M059J (cell line): ENCODE measurements at regions not wholly inside any gene's neighbourhood (a gene's known extent, or its start where the extent isn't known, plus 50 kb on each side); places are given as distances from the start of the nearest gene placed in this dataset.

Experiments used
- DNase-seq: peaks from one replicate; pipeline ENCODE4 v3.0.0-alpha.2; 2012; ENCODE audit warnings: low read depth

DNA sequence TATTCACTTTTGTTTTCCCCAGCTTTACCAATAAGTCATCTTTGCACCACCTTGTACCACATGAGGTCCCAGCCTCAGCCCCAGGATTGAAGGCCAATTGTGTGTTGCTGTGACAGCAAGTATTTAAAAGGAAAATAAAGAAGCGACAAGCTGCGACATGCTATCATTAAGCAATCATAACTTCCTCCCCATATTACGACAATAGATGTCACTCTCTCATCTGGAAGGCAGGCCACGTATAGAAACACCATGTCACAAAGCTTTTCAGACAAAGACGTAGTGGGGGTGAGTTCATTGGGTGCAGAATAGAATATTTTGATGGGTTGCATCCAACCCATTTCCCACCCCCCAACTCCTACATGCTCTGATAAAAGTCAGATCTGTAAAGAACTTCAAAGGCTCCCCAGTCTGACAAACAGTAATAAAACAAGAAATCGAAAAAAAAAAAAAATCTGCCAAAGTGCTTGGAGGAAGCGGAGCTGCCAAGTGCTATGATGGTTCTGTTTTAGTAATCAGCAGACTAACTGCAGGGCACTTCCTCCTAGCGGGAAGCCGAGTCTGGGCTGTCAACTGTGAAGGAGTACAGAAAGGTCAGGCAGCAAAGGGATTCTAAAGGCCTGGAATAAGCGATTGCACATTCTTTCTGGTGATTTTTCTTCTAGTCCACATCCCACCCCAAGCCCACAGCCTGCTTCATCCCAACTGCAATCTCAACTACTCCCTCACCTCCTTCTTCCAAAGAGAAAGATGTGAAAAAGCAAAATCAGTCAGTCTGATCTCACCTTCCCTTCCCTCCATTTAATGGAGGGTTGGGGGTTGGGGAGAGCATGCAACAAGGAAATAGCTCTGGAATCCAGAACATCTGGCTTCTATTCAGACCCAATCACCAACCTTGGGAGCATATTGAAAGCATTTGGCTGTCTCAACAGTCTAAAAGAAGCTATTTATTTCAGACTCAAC, 131.4 kb upstream of the UBASH3B start:
- no peak for DNase-seq

DNA sequence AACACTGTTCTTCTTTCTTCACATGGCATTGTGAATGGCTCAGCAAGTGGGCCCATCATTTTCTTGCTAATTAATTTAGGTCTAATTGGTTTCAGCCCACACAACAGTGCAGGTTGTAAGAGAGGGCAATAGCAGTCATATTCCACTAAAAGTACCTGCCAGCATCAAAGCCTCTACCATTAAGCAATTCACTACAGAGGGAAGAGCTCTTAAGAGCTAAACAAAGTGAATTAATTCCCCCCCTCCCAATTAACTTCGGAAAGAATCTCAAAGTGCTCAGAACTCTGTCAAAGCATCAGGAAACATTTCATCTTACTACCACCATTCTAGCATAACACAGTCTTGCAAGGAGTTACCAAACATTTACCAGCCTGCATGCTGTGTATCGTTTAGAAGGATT, 133.9 kb upstream of the UBASH3B start:
- DNase-seq, result no peak

DNA sequence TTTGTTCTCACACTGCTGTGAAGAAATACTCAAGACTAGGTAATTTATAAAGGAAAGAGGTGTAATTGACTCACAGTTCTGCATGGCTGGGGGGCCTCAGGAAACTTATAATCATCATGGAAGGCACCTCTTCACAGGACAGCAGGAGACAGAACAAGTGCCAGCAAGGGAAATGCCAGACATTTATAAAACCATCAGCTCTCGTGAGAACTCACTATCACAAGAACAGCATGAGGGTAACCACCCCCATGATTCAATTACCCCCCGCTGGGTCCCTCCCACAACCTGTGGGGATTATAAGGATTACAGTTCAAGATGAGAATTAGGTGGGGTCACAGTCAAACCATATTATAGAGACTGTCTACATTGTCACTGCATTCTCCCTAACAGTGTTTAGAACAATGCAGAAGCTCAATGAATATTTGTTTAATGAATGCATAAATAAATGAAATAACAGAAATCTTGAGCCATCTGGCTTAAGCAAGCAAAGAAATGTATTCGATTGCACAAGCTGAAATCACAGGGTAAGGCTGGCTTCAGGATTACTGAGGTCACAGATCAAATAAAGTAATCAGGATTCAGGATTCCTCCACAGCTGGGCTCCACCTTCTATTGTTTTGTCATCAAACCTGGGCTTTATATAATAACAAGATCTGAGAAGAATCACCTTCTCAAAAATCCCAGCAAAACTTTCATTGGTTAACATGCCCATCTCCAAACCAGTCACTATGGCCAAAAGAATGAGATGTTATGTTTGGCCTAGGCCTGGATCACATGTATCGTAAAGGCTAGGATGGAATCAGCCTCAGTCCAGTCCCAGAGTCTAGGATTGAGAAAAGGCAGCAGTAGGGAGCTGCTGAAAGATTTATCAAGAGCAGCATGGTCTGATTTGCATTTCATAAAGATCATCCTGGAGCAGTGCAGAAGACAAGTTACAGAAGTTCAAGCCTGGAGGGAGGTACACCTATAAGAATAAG, 137.8 kb upstream of the UBASH3B start:
- peak; percentile 6 for DNase-seq

DNA sequence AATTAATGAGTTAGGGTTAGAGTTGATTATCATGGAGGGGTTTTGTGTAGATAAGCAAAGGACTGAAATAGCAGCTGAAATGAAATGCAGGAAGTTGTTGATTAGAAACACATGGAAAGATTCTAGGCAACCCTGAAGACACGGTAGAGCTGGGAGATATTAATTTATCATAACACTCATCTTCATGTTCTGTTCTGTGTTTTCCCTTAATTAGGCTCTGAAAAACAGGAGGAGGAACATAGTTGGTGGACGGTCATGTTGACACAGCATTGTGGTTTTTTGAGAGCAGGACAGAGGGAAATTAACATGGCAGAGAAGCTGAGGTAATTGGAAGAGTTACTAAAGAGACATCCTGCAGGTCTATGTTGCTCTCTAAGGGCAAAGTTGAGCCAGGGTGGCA, 138.8 kb upstream of the UBASH3B start:
- DNase-seq, result no peak

DNA sequence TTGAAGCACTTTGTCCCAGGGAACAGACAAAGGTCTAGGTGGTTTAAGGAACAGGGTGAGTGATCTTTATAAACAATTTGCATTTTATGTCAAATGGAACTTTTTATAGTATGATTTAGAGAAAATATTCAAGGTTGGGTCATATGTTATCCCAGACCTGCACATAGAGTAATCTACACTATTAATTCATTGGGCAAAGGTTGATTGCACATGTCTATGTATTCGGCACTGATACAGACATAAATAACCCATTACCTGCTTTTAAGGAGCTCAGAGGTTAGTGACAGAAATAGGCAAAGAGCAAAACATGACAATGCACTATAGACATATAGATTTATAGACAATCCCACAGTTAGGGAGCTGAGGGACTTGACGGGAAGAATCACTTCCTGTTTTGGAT, 141.5 kb upstream of the UBASH3B start:
- no peak for DNase-seq

DNA sequence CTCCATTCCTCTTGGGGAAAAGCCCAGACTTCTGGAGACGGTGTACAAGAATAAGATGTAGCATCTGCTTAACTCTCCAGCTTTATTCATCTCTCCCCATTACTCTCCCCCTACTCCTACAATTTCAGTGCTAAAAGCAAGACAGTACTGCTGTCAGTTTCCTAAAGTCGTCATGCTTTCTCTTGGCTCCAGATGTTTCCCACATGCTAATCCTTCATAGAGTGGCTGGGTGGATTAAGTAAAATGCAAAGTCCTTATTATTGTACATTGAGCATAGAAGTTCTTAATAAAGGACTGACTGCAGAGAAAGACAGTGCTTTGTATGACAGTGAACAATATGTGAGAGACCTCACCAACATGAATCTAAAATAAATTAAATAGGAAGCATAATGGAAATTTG, 142.2 kb upstream of the UBASH3B start:
- DNase-seq, result no peak

DNA sequence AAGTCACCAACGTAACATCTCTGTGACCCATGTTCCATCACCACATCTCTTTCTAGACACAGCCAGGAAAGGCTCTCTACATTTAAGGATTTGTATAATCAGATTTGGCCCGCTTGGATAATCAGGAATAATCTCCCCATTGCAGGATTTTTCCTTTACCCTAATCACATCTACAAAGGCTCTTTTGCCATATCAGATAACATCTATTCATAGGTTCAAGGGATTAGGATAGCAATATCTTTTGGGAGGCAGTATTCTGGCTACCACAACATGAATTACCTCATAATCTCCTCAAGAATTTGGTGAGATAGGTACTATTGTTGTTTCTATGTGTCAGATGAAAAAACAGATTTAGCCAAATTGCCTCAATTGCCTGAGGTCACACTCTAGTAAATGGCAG, 142.8 kb upstream of the UBASH3B start:
- DNase-seq, result no peak

DNA sequence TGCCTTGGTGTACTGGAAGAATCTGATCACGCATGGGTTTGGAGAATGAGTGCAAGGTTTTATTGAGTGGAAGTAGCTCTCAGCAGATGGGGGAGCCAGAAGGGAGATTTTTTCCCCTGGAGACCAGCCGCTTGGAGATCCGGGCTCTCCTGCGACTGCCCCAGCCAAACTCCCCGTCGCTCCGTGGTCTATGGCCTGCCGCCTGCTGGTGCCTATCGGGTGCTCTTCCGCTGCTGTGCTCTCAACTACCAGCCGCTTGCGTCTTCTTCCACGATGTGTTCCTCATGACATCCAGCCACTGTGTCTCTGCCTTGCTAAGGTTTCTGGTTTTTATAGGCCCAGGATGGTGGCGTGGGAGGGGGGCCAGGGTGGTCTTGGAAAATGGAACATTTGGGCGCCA, 145.6 kb upstream of the UBASH3B start:
- DNase-seq, result no peak

DNA sequence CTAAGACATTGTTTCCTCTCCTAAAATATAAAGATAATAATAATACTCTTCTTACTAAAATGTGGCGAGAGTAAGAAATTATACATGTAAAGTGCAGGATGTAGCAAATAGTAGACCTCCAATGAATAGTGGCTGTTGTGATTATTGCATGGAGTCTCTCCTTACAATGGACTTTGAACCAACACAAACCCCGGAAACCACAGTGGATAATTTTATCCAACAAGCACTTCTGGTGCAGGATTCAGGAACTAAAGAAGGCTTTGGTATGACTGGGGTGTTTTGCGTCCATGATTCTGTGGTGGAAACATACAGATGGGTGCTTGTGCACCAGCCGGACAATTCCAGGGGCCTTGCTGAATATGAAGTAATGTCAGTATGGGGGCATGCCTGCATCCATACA, 146.4 kb upstream of the UBASH3B start:
- DNase-seq, result no peak

DNA sequence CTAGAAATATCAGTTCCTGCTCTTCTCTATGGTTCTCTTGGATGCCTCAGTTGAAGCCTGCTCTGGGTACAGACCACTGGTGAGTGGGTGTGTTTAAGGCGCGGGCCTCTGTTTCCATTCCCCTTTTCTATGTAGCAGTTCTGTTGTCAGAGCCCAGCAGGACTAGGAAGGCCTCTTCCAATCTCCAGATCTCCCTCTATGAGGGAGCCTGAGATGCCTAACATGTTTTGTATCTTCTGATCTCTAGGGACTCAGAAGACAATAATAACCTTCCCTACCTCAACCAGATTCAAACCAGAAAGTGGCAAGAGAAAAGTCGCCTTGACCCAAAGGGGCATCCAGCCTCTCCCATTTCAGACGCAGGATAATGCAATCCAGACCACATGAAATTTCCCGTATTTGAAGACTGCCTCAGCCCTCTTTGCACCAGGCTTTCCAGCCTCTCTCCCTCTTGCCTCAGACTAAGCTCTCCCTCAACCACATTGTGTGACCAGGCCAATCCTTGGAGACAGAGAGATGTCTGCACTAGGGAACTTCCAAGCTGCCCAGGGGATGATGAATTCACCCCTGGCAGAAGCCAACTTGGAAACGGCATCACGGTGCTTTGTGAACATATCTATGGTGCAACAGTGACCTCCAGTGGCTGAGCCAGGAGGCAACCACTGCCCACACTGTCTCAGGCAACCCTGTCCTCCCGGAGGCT, 150.1 kb upstream of the UBASH3B start:
- DNase-seq, result peak; percentile 85

DNA sequence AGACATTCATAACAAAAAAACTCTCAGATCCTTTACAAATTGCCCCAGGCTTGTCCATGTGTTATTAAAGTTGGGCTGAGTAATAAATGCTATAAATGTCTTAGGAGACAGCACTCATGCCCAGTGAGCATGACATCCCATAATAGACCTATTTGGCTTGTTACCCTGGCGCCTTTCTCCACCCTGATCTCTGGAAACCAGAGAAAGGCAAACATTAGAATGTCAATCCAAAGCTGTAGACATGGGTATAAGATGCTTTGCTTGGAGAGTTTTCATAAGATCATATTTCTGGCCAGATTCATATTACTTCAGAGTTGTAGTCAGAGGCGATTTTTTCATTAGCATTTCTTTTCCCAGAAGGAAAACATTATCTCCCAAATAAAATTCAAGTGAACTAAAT, 161.3 kb upstream of the UBASH3B start:
- DNase-seq, result peak; percentile 69

DNA sequence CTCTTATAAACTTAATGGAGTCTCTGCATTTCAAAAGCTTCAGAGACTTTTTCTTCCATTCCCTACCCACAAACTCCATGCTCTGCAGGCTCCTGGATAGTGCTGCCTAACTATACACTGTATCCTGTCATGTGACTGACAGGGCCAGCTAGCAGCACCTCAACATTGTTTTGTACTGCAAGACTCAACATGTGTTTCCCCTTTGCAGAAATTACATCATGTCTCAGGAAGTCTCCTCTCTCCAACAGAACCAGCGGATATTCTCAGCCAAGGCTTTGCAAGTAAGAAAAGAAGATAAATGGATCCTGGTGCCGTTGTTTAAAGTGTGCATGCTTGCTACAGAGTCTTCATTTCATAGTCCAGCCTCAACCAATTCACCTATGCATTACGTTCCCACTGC, 164.0 kb upstream of the UBASH3B start:
- DNase-seq, result peak; percentile 8

DNA sequence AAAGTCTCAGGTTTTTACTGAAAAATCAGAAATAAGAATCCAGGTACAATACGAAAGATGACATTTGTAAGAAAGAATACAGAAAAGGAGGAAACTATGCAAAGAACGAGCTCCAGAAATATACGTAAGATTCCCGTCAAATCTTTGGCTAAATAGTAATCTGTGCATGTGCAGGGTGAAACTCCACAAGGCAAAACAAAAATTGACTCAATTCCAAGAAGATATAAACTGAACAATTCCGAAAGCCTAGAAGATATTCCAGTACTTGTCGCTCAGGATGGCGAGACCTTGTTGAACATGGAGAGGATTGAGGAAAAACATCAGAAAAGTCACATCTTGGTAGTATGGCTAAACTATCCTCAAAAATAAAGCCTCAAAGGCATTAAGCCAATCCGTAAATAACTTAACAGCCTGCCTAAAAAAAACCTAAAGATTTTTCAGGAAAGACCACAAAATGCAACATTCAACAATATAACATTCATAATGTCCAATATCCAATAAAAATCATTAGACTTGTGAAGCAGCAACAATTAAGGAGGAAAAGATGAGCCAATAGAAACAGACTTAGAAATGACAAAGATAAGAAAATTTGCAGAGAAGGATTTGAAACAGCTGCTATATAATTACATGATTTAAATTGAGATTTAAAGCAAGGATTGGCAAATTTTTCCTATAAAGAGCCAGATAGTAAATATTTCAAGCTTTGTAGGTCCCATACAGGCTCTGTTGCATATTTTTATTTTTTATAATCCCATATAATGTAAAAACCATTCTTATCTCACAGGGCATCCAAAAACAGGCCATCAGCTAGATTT, 166.4 kb upstream of the UBASH3B start:
- DNase-seq, result no peak

DNA sequence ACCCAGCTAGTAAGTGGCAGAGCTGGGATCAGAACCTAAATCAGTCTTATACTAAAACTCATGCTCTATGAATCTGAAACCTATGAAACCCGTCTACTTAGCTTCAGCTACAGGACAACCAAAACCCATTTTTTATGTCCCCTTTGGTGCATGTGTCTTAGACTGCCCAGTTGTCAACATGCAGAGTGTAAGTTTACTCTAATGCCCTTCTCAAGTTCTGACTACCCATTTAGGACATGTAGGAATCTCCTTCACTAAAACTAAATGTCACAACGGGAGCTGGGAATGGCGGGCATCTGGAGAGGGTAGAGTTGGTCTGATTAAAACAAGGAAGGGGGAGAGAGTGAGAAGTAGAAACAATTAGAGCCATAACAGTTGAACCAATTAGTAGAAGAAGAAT, 167.9 kb upstream of the UBASH3B start:
- DNase-seq, result no peak

DNA sequence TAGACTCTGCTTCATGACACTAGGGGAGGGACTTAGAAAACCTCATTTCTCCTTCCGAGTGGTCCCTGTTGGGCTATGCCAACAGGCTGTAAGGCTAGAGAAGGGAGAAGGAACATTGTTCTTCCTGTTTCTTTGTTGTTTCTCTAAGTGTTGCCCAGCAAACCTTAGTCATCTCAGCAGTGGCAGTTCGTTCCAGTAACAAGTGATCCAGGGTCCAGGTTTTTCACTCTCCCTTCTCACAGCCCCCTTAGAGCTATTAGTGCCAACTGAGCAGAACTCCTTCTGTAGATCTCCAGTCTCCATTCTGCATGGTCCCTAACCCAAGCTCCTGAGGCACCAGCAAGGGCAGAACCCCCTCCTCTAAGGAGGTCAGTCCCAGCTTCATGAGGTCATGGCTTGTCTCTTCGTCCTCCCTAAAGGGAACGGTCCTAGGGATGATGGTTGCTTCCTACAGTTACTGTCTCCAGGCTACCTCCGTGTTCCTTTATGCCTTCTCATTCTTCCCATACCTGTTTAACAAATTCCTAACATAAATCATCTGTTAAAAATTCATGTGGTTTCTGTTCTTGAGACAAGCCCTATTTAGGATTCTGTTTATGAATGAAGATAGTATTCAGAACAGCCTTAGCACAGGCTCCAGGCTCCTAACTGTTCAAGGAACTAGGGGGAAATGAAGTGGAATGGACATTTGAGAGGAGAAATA, 168.6 kb upstream of the UBASH3B start:
- DNase-seq, result peak; percentile 38

DNA sequence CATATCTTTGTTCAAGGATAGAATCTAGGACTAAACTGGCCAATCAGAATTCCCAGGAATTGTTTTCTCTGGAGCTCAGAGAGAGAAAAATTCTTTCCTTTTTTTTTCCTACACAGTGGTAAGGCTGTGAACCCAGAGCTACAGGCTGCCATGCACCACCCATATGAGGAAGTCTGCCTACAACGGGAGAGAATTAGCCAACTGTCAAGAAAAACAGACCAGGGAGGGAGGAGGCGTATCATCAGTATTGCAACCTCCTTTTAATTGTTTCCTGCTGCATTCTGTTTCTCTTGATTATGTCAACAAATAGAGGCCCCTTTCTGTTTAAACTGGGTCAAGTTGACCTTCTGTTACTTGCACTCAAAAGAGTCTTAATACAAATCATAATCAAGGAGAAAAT, 176.5 kb upstream of the UBASH3B start:
- no peak for DNase-seq

DNA sequence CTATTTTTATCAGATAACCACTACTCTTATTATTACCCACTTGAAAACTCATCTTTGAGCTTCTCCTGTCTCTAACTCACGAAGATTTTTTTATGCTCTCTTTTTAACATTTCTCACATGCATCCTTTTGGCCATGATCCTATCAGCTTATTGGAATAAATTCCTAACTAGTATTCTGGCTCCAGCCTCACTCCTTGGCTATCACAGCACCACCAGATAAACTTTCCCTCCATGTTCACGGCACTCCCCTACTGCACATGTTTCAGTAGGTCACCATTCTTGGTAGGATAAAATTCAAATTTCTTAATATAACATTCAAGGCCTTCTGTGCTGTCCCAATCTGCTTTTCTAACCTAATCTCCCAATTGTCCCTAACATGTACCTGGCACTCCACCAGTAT, 186.6 kb upstream of the UBASH3B start:
- DNase-seq, result no peak

DNA sequence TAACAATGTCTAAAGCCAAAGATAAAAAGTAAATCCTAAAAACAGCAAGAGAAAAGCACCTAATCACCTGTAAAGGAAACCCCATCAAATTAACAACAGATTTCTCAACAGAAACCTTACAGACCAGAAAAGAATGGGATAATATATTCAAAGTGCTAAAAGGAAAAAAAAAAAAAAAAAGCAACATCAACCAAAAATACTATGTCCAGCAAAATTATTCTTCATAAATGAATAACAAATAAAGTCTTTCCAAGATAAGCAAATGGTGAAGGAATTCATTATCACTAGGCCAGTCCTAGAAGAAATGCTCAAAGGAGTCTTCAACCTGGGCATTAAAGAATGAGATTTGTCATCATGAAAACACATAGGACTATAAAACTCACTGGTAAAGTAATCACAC, 192.0 kb upstream of the UBASH3B start:
- DNase-seq, result no peak

DNA sequence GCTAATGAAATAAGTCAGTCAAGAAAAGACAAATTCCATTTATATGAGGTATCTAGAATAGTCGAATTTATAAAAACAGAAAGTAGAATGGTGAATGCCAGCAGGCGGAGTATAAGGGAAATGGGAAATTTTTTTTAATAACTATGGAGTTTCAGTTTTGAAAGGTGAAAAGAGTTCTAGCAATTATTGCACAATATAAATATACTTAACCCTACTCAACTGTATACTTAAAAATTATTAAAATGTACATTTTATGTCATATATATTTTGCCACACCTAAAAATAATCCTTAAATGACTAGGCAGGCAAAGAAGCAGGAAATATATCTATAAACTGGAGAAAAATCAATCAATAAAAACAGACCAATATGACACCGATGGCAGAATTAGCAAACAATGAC, 196.5 kb upstream of the UBASH3B start:
- DNase-seq, result no peak

DNA sequence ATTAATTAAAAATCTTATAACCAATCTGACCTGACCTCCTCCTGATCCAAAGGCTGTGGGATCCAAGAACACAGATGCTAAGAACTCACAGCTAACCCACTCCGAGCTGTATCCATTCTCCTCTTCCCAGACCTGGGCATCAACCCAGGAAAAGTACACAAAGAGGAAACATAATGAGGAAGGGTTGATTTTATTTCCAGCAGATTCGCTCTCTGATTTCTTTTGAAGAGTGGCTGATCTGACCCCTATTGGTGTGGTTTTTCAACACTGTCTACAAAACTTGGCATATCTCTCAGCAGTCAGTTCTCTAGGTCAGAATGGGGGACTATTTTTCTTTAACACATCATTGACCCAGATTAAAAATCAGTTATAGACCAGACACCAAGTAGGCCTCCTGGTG, 201.9 kb upstream of the UBASH3B start:
- peak; percentile 6 for DNase-seq

DNA sequence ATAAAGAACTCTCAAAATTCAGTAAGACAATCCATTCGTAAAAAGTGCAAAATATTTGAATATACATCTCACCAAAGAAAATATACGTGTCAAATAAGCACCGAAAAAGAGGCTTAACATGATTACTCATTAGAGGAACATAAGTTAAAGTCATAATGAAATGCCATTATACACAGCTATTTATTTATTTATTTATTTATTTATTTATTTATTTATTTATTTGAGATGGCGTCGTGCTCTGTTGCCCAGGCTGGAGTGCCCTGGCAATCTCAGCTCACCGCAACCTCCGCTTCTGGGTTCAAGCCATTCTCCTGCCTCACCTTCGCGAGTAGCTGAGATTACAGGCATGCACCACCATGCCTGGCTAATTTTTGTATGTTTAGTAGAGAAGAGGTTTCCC, 203.6 kb upstream of the UBASH3B start:
- no peak for DNase-seq
